Natural killer cell (primary cell): ENCODE measurements at regions not wholly inside any gene's neighbourhood (a gene's known extent, or its start where the extent isn't known, plus 50 kb on each side); places are given as distances from the start of the nearest gene placed in this dataset.

ENCODE experiments used
- ATAC-seq, 3 donors: fragments of 150-1000 bp in 2 of 3; fragments of 200-7000 bp in 1 of 3; cut with Tn5 transposase; 1 replicate in 1 of 3; 2 replicates in 2 of 3; pipeline ENCODE4 v1.10.0; 2021; ENCODE audit warnings: mild to moderate bottlenecking in 2 of 3, moderate library complexity in 2 of 3
- DNase-seq, 2 donors: peaks; one replicate each; pipeline versions ENCODE4 v3.0.0 to v3.0.0-alpha.2; 2013 to 2021; ENCODE audit warnings: mixed read lengths in 1 of 2
- H3K27ac ChIP-seq: one replicate; pipeline ENCODE4 v1.5.1; 2013; ENCODE audit warnings: mild to moderate bottlenecking, low read length
- H3K27me3 ChIP-seq: one replicate; pipeline ENCODE4 v1.6.1; 2013; ENCODE audit warnings: low read length; ENCODE audit not compliant: control insufficient read depth, insufficient read depth
- H3K36me3 ChIP-seq: one replicate; pipeline ENCODE4 v1.6.1; 2013; ENCODE audit warnings: low read length; ENCODE audit not compliant: control insufficient read depth, insufficient read depth
- H3K4me1 ChIP-seq: one replicate; pipeline ENCODE4 v1.6.1; 2013; ENCODE audit warnings: low read length; ENCODE audit not compliant: control insufficient read depth, insufficient read depth
- H3K4me3 ChIP-seq: one replicate; pipeline ENCODE4 v1.5.1; 2013; ENCODE audit warnings: low read length
- H3K9me3 ChIP-seq: one replicate; pipeline ENCODE4 v1.6.1; 2013; ENCODE audit warnings: low read length; ENCODE audit not compliant: control insufficient read depth, insufficient read depth
- H3K27ac Mint-ChIP-seq, 2 donors: one replicate each; pipeline ENCODE4 v1.8.0; 2022; ENCODE audit warnings: mild to moderate bottlenecking in 2 of 2, mixed read lengths in 2 of 2, moderate library complexity in 1 of 2
- H3K27me3 Mint-ChIP-seq, 2 donors: one replicate each; pipeline ENCODE4 v1.8.0; 2022; ENCODE audit warnings: low read depth in 2 of 2, mixed read lengths in 2 of 2
- H3K36me3 Mint-ChIP-seq: one replicate; pipeline ENCODE4 v1.8.0; 2022; ENCODE audit warnings: mixed read lengths
- H3K4me1 Mint-ChIP-seq, 2 donors: one replicate each; pipeline ENCODE4 v1.8.0; 2022; ENCODE audit warnings: mixed read lengths in 2 of 2
- H3K4me3 Mint-ChIP-seq: one replicate; pipeline ENCODE4 v1.8.0; 2022; ENCODE audit warnings: mild to moderate bottlenecking, moderate library complexity, mixed read lengths
- H3K9me3 Mint-ChIP-seq, 2 donors: one replicate each; pipeline ENCODE4 v1.8.0; 2022; ENCODE audit warnings: mixed read lengths in 2 of 2
- WGBS: methylation state at CpG from one replicate; pipeline ENCODE4 v1.1.7; 2013; ENCODE audit warnings: missing lambda C conversion rate; ENCODE audit not compliant: insufficient coverage; 5-methylcytosine and 5-hydroxymethylcytosine counted together
- intact Hi-C: fragments of 100-400 bp; cut with micrococcal nuclease; formaldehyde crosslinking; loops from one replicate; pipeline ENCODE4 v1.14.2; 2022
- TF ChIP-seq, protein P1 (sequence below): fragments of 200-600 bp; IDR thresholded peaks from one replicate; pipeline ENCODE4 v1.8.0; 2022; ENCODE audit warnings: antibody characterized with exemption

DNA sequence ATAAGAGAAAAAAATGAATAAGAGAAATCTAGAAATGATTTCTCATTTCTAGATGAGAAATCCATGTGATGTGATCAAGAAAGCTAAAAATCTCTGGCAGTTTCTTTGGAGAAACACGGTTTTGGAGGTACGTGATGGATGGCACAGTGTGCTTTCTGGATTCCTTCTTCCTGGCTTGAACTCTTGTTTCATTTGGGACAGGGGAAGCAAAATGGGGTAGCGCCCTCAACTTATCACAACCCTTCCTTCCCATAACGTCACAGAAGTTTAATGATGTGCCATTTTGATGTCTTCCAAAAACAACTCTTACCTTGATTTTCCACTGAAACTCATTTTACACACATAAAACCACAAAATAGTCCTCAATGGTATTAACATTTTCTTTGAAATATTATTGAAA is 1037.3 kb downstream of the ROBO2 start:
- Histone ChIP-seq H3K36me3 (no peaks in the 10 kb centered on the region), H3K27ac (no peak overlapping the region), H3K27me3 (no peaks in the 10 kb centered on the region), H3K4me1 (no peaks in the 10 kb centered on the region), H3K4me3 (no peak overlapping the region), H3K9me3 (peaks cover 6% of the 10 kb centered on the region)
- no peak for ATAC-seq
- H3K27ac Mint-ChIP-seq: no peak overlapping the region
- H3K36me3 Mint-ChIP-seq: no peaks in the 10 kb centered on the region
- intact Hi-C loops: no loop called here
- TF ChIP-seq, protein P1, sequence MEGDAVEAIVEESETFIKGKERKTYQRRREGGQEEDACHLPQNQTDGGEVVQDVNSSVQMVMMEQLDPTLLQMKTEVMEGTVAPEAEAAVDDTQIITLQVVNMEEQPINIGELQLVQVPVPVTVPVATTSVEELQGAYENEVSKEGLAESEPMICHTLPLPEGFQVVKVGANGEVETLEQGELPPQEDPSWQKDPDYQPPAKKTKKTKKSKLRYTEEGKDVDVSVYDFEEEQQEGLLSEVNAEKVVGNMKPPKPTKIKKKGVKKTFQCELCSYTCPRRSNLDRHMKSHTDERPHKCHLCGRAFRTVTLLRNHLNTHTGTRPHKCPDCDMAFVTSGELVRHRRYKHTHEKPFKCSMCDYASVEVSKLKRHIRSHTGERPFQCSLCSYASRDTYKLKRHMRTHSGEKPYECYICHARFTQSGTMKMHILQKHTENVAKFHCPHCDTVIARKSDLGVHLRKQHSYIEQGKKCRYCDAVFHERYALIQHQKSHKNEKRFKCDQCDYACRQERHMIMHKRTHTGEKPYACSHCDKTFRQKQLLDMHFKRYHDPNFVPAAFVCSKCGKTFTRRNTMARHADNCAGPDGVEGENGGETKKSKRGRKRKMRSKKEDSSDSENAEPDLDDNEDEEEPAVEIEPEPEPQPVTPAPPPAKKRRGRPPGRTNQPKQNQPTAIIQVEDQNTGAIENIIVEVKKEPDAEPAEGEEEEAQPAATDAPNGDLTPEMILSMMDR: no peak
- DNase-seq: no peak
- H3K4me1 Mint-ChIP-seq: no peaks in the 10 kb centered on the region
- no peaks in the 10 kb centered on the region for H3K27me3 Mint-ChIP-seq
- H3K4me3 Mint-ChIP-seq: no peak overlapping the region
- WGBS: 86% methylated on average over 4 of the region's 4 CpGs
- peaks cover 13 to 24% of the 10 kb centered on the region in 2 donors for H3K9me3 Mint-ChIP-seq

DNA sequence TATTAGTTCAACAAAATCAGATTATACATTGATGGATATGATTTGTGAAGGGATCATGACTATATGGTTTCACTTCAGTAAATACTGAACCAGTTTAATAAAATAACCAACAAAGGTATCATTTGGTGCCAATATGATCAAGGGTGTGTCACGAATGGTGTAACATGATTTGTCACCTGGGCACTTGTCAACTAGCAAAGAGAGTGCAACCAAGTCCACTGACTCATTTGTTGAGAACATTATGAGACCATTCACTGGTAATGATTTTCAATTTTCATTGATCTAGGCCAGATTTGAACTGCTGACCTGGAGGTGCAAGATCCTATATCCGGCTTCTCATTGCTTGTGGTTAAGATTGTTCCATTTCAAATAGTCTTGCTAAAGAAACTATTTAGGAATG is 1037.9 kb downstream of the ROBO2 start:
- no peak overlapping the region for H3K4me3 Mint-ChIP-seq
- no peak for ATAC-seq
- no peaks in the 10 kb centered on the region for H3K27me3 Mint-ChIP-seq
- no peaks in the 10 kb centered on the region for H3K36me3 Mint-ChIP-seq
- no peak for DNase-seq
- Histone ChIP-seq H3K27ac (no peak overlapping the region), H3K36me3 (no peaks in the 10 kb centered on the region), H3K27me3 (no peaks in the 10 kb centered on the region), H3K4me1 (no peaks in the 10 kb centered on the region), H3K4me3 (no peak overlapping the region), H3K9me3 (peaks cover 6% of the 10 kb centered on the region)
- WGBS: 91% methylated on average over 2 of the region's 2 CpGs
- H3K27ac Mint-ChIP-seq: no peak overlapping the region
- TF ChIP-seq, protein P1: no peak
- H3K9me3 Mint-ChIP-seq: peaks cover 15 to 25% of the 10 kb centered on the region in 2 donors
- H3K4me1 Mint-ChIP-seq: no peaks in the 10 kb centered on the region
- intact Hi-C loops: no loop called here

DNA sequence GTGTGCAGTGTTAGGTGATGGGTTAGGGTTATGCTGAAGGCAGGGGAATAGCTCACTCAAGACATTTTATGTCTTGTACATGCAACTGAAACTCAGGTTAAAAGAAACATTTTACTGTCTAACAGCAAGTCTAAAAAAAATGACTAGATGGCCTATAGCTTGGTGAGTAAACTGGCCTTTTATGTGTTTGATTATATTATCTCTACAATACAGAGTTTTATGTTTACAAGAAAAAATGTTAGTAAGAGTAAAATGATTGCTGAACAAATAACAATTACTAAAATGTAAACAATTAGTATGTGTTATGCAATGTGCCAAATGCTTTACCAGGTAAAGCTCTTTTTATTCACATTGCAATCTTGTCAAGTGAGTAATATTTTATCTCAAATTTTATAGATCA is 1039.6 kb downstream of the ROBO2 start:
- TF ChIP-seq, protein P1: no peak
- no peak overlapping the region for H3K4me3 Mint-ChIP-seq
- H3K36me3 ChIP-seq: no peaks in the 10 kb centered on the region
- no peak overlapping the region for H3K27ac Mint-ChIP-seq
- peaks cover 6% of the 10 kb centered on the region for H3K9me3 ChIP-seq
- no peaks in the 10 kb centered on the region for H3K27me3 Mint-ChIP-seq
- no peak overlapping the region for H3K27ac ChIP-seq
- H3K4me3 ChIP-seq: no peak overlapping the region
- ATAC-seq (no peak), DNase-seq (no peak)
- H3K4me1 Mint-ChIP-seq: no peaks in the 10 kb centered on the region
- H3K4me1 ChIP-seq: no peaks in the 10 kb centered on the region
- peaks cover 16 to 27% of the 10 kb centered on the region in 2 donors for H3K9me3 Mint-ChIP-seq
- no peaks in the 10 kb centered on the region for H3K36me3 Mint-ChIP-seq
- intact Hi-C loops: no loop called here
- no peaks in the 10 kb centered on the region for H3K27me3 ChIP-seq

DNA sequence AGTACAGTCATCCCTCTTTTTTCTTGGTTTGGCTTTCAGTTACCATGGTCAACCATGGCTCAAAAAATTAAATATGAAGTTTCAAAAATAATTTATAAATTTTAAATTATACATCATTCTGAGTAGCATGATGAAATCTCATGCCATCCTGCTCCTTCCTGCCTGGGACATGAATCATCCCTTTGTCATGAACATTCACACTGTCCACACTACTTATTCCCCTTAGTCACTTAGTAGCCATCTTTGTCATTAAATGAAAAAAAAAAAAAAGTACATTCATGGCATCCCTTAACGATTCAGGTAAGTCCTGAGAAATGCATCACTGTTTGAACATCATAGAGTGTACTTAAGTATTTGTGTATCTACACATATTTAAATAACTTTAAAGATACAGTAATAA is 1046.3 kb downstream of the ROBO2 start:
- ATAC-seq (no peak), DNase-seq (no peak)
- H3K36me3 Mint-ChIP-seq: no peaks in the 10 kb centered on the region
- Histone ChIP-seq H3K9me3 (no peaks in the 10 kb centered on the region), H3K27ac (no peak overlapping the region), H3K4me3 (no peak overlapping the region), H3K4me1 (no peaks in the 10 kb centered on the region), H3K27me3 (no peaks in the 10 kb centered on the region), H3K36me3 (no peaks in the 10 kb centered on the region)
- WGBS: no CpG with 5 or more reads among the region's 1 CpG
- H3K27ac Mint-ChIP-seq: no peak overlapping the region
- H3K4me1 Mint-ChIP-seq: no peaks in the 10 kb centered on the region
- TF ChIP-seq, protein P1: no peak
- no peak overlapping the region for H3K4me3 Mint-ChIP-seq
- intact Hi-C loops: no loop called here
- no peaks in the 10 kb centered on the region for H3K27me3 Mint-ChIP-seq
- H3K9me3 Mint-ChIP-seq: peaks cover 11 to 14% of the 10 kb centered on the region in 2 donors
